Motor neuron (in vitro differentiated cells): ENCODE measurements at regions not wholly inside any gene's neighbourhood (a gene's known extent, or its start where the extent isn't known, plus 50 kb on each side); places are given as distances from the start of the nearest gene placed in this dataset.
"Not testable (repeated sequence)": the region's sequence is repeated elsewhere in the genome, so short reads cannot be mapped to it uniquely, and the experiment has no call there.

Experiments
- ATAC-seq, 8 experiments: fragments of 200-7000 bp; cut with Tn5 transposase; replicated peaks in 6 of 8; 2 replicates each; pipeline ENCODE4 v1.8.0; 2021; ENCODE audit warnings: mild to moderate bottlenecking in 8 of 8, moderate library complexity in 8 of 8
- H3K27ac ChIP-seq, 2 donors: fragments of 250-450 bp; sonication (Bioruptor Pico); 2 replicates each; pipeline ENCODE4 v1.9.0; 2021; ENCODE audit warnings: antibody characterized with exemption in 2 of 2, mild to moderate bottlenecking in 2 of 2, moderate library complexity in 1 of 2
- H3K4me1 ChIP-seq, 2 donors: fragments of 250-450 bp; sonication (Bioruptor Pico); replicated peaks in 1 of 2; 2 replicates each; pipeline ENCODE4 v1.6.1; 2021; ENCODE audit warnings: antibody characterized with exemption in 2 of 2, mild to moderate bottlenecking in 2 of 2, moderate library complexity in 1 of 2
- H3K4me3 ChIP-seq, 5 donors: fragments of 250-450 bp; sonication (Bioruptor Pico); 2 replicates each; pipeline ENCODE4 v1.9.0; 2021; ENCODE audit warnings: antibody characterized with exemption in 5 of 5, mild to moderate bottlenecking in 5 of 5, moderate library complexity in 4 of 5
- WGBS, 10 experiments: fragments of 450-650 bp; shearing (Covaris generic); methylation state at CpG; one replicate each; pipeline ENCODE4 v1.0.0; 2022; 5-methylcytosine and 5-hydroxymethylcytosine counted together
- in situ Hi-C, 9 experiments: fragments of 400-800 bp; cut with MboI; loops; one replicate each; pipeline ENCODE4 v1.15.0; 2021; ENCODE audit warnings: low sequenced_read_pairs in 9 of 9, low pct_unique_long_range_greater_than_20kb in 2 of 9; ENCODE audit not compliant: unreplicated experiment in 9 of 9

DNA sequence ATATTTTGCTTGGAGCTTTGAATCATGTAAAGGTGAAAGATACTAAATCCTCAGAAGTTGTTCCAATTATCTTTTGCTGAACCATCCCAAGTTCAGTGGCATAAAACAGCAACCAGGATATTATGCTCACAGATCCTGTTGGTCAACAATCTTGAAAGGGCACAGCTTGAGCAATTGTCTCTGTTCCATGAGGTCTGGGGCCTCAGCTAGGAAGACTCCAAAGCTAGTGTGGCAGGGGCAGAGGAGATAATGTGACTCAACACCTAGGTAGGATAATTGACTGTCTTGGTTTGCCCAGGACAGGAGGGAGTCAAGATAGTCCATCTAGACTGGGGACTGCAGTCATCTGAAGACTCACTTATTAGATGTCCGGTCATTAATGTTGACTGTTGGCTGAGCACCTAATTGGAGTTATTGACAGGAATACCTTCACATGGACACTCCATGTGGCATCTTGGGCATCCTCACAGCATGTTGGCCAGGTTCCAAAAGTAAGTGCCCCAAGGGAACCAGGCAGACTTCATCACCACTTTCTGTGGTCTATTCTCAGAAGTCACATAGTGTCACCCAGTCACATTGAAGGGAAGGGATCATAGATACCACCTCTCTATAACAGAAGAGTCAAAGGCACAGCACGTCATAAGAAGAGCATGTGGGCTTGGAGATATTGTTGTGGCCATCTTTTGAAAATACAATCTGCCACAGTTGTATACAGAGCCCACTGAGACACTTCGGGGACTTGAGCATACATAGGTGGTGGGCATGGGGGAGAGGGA, 88.4 kb upstream of the GPBP1 start:
- Histone ChIP-seq H3K4me1 (no peaks in the 10 kb centered on the region), H3K27ac (no peak overlapping the region), H3K4me3 (no peak overlapping the region)
- in situ Hi-C loops = loop anchor here in 1 of 9 experiments (25.0 kb wide), 1 partner anchor 148 kb away; no protein-coding TSS in a partner anchor
- no peak for ATAC-seq
- WGBS, 10 experiments = 53 to 100% (median 80%) methylated on average over 1 to 3 of the region's 3 CpGs; no CpG with 5 or more reads in 3 of the 10 experiments

DNA sequence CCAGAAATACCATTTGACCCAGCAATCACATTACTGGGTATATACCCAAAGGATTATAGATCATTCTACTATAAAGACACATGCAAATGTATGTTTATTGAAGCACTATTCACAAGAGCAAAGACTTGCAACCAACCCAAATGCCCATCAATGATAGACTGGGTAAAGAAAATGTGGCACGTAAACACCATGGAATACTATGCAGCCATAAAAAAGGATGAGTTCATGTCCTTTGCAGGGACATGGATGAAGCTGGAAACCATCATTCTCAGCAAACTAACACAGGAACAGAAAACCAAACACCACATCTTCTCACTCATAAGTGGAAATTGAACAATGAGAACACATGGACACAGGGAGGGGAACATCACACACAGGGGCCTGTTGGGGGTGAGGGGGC, 85.9 kb upstream of the GPBP1 start:
- not testable (repeated sequence) for H3K4me1 ChIP-seq, H3K4me3 ChIP-seq, H3K27ac ChIP-seq, ATAC-seq
- in situ Hi-C loops = loop anchor here in 1 of 9 experiments (25.0 kb wide), 1 partner anchor 151 kb away; no protein-coding TSS in a partner anchor
- WGBS, 10 experiments = 100% methylated on average over 1 of the region's 1 CpG; no CpG with 5 or more reads in 8 of the 10 experiments

DNA sequence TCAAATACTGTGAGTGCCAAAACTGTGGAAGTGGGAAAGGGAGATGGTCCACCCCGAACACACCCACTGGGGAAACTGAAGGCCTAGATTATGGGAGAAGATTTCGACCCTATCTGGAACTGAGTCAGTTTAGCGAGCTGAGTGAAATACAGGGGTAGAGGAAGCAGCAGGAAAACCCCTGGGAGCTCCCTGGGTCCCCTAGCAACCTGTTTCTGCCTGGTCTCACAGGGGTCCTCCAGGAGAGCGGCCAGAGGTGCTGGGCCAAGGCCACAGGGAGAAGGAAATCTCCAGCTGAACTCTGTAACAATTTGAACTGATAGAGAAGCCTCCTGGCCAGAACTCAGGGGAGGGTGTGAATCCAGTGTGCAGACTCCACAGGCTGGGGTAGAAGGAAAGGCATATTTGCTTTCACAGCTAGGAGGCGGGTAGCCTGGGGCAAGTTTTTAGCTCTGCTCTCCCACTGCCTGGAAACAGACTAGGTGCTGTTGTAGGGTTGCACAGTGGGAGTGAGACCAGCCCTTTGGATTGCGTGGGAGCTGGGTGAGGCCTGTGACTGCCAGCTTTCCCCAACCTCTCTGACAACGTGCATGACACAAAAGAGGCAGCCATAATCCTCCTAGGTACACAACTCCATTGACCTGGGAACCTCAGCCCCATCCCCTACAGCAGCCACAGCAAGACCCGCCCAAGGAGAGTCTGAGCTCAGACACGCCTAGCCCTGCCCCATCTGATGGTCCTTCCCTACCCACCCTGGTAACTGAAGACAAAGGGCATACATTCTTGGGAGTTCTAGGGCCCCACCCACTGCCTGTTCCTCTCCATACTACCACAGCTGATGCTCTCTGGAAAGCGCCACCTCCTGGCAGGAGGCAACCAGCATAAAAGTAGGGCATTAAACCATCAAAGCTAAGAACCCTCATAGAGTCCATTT, 78.8 kb upstream of the GPBP1 start:
- H3K4me3 ChIP-seq = no peak overlapping the region
- H3K27ac ChIP-seq = no peak overlapping the region
- 7 to 90% (median 77%) methylated on average over 1 to 8 of the region's 10 CpGs; no CpG with 5 or more reads in 1 of the 10 experiments for WGBS, 10 experiments
- no peaks in the 10 kb centered on the region for H3K4me1 ChIP-seq
- in situ Hi-C loops = loop anchor here in 1 of 9 experiments (25.0 kb wide), 1 partner anchor 158 kb away; no protein-coding TSS in a partner anchor
- peak in 3 of 8 experiments; percentile 49 to 93 (median 85) for ATAC-seq

DNA sequence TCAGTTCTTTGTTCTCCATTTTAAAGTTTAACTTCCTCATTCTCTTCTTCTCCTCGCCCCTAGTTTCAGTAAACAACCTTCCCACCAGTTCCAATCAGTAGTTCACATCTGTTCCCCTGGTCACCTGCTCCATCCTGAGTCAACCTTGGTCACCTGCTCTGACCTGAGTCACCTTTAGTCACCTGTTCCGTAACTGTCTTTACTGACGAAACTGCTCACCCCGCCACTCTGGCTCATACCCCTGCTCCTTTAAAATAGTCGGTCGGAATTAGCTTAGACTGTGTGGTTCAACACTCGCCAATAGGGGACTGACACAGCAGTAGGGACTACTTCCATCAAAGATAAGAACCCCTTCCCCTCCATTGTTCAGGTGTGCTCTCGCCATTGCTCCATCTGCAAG, 76.3 kb upstream of the GPBP1 start:
- Histone ChIP-seq H3K27ac (no peak overlapping the region), H3K4me3 (no peak overlapping the region), H3K4me1 (no peaks in the 10 kb centered on the region)
- no peak for ATAC-seq
- in situ Hi-C loops = loop anchor here in 1 of 9 experiments (25.0 kb wide), 1 partner anchor 160 kb away; no protein-coding TSS in a partner anchor
- WGBS, 10 experiments = 38 to 86% (median 69%) methylated on average over 1 to 8 of the region's 8 CpGs; no CpG with 5 or more reads in 4 of the 10 experiments

DNA sequence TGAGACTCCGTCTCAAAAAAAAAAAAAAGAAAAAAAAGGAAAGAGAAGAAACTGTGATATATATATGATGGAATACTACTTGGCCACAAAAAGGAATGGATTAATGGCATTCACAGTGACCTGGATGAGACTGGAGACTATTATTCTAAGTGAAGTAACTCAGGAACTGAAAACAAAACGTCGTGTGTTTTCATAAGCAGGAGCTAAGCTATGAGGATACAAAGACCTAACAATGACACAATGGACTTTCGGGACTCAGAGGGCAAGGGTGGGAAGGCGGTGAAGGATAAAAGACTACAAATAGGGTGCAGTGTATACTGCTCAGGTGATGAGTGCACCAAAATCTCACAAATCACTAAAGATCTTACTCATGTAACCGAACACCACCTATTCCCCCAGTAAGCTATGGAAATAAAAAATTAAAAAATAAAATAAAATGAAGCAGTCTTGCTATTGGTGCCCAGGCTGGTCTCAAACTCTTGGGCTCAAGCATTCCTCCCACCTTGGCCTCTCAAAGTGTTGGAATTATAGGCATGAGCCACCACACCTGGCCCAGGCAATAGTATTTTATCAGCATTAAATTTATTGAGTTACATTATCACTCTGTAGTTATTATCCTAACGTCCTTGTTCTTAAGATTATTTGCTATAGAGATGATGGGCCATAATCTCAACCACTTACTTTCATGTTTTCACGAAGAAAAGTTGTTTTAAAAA, 71.5 kb upstream of the GPBP1 start:
- Histone ChIP-seq H3K4me1 (no peaks in the 10 kb centered on the region), H3K27ac (no peak overlapping the region), H3K4me3 (no peak overlapping the region)
- 16 to 90% (median 76%) methylated on average over 2 to 8 of the region's 8 CpGs for WGBS, 10 experiments
- in situ Hi-C loops = no loop called here
- ATAC-seq = no peak

DNA sequence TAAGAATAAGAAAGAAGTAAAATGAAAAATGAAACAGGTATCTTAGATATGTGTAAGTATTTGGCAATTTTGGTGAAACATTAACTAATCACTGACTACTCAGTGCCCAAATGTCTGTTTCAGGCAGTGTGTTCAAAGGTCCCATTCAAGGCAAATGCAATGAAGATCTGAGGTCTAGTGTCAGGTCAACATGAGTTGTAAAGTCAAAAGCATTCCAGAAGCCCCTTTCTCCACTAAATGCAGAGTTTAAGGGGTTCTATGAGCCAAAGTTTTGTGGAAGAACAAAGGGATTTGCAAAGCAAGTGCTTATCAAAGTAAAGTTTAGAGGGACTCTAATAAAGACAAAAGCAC, 71.0 kb upstream of the GPBP1 start:
- no peak overlapping the region for H3K4me3 ChIP-seq
- in situ Hi-C loops = no loop called here

DNA sequence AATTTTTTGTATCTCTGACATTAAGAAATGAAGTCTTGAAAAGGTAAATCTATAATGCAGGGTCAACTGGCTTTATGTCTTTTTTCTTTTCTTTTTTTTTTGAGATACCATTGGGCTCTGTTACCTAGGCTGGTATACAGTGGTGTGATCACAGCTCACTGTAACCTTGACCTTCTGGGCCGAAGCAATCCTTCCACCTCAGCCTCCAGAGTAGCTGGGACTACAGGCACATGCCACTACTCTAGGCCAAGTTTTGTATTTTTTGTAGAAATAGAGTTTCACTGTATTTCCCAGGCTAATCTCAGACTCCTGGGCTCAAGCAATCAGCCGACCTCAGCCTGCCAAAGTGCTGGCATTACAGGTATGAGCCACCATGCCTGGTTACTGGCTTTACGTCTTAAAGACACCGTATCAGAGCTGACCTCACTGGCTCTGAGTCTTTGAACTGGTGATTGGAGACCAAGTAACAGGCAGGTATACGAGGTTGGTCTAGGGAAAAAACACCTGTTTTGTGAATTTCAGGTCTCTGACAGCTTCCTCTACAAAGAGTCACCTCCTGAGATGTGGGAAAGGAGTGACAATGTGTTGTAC, 70.4 kb upstream of the GPBP1 start:
- 0 to 88% (median 65%) methylated on average over 1 to 3 of the region's 5 CpGs; no CpG with 5 or more reads in 4 of the 10 experiments for whole genome bisulfite sequencing, 10 experiments
- in situ Hi-C loops = no loop called here
- no peak for ATAC-seq
- H3K4me1 ChIP-seq = no peaks in the 10 kb centered on the region
- no peak overlapping the region for H3K27ac ChIP-seq
- H3K4me3 ChIP-seq = no peak overlapping the region

More for the DNA sequence above, 71.0 kb upstream of the GPBP1 start:
- Histone ChIP-seq H3K4me1 (no peaks in the 10 kb centered on the region), H3K27ac (no peak overlapping the region)
- no peak for ATAC-seq

DNA sequence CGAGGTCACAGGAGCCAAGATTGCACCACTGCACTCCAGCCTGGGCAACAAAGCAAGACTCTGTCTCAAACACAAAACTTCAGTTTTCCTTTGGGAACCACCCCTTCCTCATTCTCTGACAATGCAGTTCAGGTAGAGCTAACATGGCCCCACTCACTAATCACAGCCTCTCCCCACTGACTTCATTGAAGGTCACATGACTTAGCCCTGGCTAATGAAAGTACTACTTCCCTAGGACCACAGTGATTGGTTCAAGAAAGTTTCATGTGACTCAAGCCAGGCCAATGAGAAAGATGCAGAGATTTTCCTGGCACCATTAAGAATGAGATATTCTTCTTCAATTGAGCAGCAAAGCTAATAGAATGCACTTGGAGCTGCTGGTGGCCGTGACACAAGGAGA, 67.2 kb upstream of the GPBP1 start:
- H3K4me3 ChIP-seq = no peak overlapping the region
- ATAC-seq = no peak
- no peak overlapping the region for H3K27ac ChIP-seq
- in situ Hi-C loops = no loop called here
- no peaks in the 10 kb centered on the region for H3K4me1 ChIP-seq
- WGBS, 10 experiments = 0 to 100% (median 89%) methylated on average over 1 to 2 of the region's 2 CpGs; no CpG with 5 or more reads in 3 of the 10 experiments

DNA sequence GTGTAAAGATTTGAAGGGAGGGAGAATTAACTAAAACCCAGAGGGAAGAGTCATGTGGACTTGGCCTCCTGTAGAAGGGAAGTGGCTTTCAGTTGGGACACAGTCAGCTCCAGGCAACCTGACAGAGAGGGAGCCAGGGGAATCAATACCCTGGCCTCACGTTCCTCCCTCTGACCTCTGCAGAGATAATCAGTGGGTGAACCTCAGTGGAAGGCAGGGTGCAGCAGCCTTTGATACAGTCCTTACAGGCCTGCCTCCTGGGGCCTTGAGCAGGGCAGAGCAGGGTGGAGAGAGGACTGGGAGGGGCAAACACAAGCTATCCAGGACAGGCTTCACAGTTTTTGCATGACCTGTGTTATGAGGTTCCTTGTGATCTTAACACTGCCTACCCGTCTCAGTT, 61.9 kb upstream of the GPBP1 start:
- no peak overlapping the region for H3K27ac ChIP-seq
- peak in 3 of 8 experiments; percentile 19 to 87 (median 83) for ATAC-seq
- H3K4me3 ChIP-seq = no peak overlapping the region
- in situ Hi-C loops = no loop called here
- WGBS, 10 experiments = 0 to 83% (median 33%) methylated on average over 1 of the region's 2 CpGs; no CpG with 5 or more reads in 2 of the 10 experiments
- H3K4me1 ChIP-seq = no peaks in the 10 kb centered on the region

DNA sequence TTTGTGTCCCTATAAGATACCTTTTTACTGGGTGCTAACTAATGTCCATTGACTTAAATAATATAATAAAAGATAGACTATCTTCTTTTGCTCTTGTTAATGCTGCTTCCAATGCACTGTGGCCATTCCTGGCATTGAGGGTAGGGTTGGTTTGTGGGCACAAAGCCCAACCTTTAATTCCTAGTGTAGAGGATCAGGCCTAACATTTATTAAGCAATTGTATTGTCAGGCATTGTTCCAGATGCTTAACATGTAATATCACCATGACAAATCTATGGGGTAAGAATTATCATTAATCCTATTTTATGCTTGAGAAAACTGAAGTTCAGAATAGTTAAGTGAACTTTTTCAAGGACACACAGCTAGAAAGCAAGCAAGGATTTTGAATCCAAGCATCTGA, 60.4 kb upstream of the GPBP1 start:
- in situ Hi-C loops = no loop called here
- no peak overlapping the region for H3K4me3 ChIP-seq
- H3K4me1 ChIP-seq = no peaks in the 10 kb centered on the region
- no peak for ATAC-seq
- H3K27ac ChIP-seq = no peak overlapping the region

DNA sequence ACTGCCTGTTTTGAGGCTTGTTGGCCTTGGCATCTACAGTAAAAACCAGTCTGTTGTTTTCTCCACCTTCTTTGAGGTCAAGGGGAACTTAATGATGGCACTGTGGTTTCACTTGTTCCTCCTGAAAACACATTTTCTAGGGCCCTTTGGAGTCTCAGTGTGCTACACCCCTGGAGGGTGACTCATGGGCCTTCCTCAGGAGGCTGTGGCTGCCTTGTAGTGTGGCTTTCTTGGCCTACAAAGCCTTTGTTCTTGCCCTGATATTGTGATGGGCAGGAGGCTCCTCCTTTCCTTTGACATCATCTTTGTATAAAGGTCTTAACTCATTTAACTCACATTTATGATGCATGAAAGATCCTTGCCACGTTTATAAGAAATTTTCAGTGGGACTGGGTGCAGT, 56.3 kb upstream of the GPBP1 start:
- no peak overlapping the region for H3K27ac ChIP-seq
- WGBS, 10 experiments = 20 to 38% methylated on average over 1 of the region's 1 CpG; no CpG with 5 or more reads in 8 of the 10 experiments
- ATAC-seq = peak in 1 of 8 experiments; percentile 41
- in situ Hi-C loops = no loop called here
- H3K4me3 ChIP-seq = no peak overlapping the region
- no peaks in the 10 kb centered on the region for H3K4me1 ChIP-seq

DNA sequence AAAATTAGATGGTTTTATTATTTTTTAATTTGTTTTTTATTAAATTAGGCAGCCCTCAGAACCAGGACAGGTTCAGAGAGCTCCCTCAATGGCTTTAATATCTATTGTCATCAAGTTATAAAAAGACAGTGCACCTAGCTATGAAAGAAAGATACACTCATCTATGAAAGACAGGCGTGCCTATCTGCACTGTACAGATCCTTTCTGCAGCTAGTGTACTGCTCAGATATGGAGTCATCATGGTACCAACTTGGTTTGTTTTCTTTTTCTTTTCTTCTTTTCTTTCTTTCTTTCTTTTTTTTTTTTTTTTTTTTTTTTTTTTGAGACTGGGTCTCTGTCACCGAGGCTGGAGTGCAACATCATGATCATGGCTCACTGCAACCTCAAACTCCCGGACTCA, 54.8 kb upstream of the GPBP1 start:
- Histone ChIP-seq H3K4me3 (no peak overlapping the region), H3K4me1 (no peaks in the 10 kb centered on the region), H3K27ac (no peak overlapping the region)
- no peak for ATAC-seq
- 17 to 93% (median 71%) methylated on average over 1 to 3 of the region's 3 CpGs; no CpG with 5 or more reads in 1 of the 10 experiments for WGBS, 10 experiments
- in situ Hi-C loops = no loop called here
